Panc1 (cell line): ENCODE measurements at regions not wholly inside any gene's neighbourhood (a gene's known extent, or its start where the extent isn't known, plus 50 kb on each side); places are given as distances from the start of the nearest gene placed in this dataset.

Experiments used
- ATAC-seq: fragments of 200-7000 bp; cut with Tn5 transposase; 2 replicates; pipeline ENCODE4 v1.9.1; 2020; ENCODE audit warnings: mild to moderate bottlenecking, moderate library complexity
- BruUV-seq: library from RNA; stranded (reverse); fragments of 400-500 nt; replicated peaks from 2 replicates; lab custom pipeline; 2021; lab: Mats Ljungman, UMichigan
- CTCF ChIA-PET: fragments of 300-600 bp; sonication (Branson Sonifier 250); formaldehyde crosslinking; loops from one replicate; lab custom pipeline; 2022; ENCODE audit warnings: antibody characterized with exemption; lab: Charles Lee
- POLR2A ChIA-PET: fragments of 300-600 bp; sonication (Branson Sonifier 250); formaldehyde crosslinking; loops from one replicate; lab custom pipeline; 2022; ENCODE audit warnings: antibody characterized with exemption; lab: Charles Lee
- DNase-seq: peaks from one replicate; pipeline ENCODE4 v3.0.0-alpha.2; 2010; ENCODE audit warnings: low read depth, low spot score
- H3K27ac ChIP-seq: 2 replicates; pipeline ENCODE4 v1.5.1; 2011; ENCODE audit warnings: mild to moderate bottlenecking, low read length, inconsistent platforms
- H3K27me3 ChIP-seq: fragments of 200-500 bp; sonication (Bioruptor generic); 2 replicates; pipeline ENCODE4 v1.6.0; 2014; ENCODE audit warnings: low read length, inconsistent platforms; ENCODE audit not compliant: control insufficient read depth, insufficient read depth
- H3K36me3 ChIP-seq: fragments of 200-500 bp; sonication (Bioruptor generic); 2 replicates; pipeline ENCODE4 v1.5.1; 2014; ENCODE audit warnings: inconsistent platforms, mild to moderate bottlenecking, low read length, moderate library complexity; ENCODE audit not compliant: control insufficient read depth, insufficient read depth
- H3K4me1 ChIP-seq: 2 replicates; pipeline ENCODE4 v1.5.1; 2011; ENCODE audit warnings: inconsistent platforms, mild to moderate bottlenecking, low read length, moderate library complexity; ENCODE audit not compliant: control insufficient read depth, insufficient read depth
- H3K4me3 ChIP-seq, 2 experiments: 2 replicates each; pipeline ENCODE4 v1.5.1; 2011 to 2012; ENCODE audit warnings: low read depth in 2 of 2, low read length in 2 of 2, mild to moderate bottlenecking in 2 of 2, inconsistent platforms in 1 of 2, moderate library complexity in 1 of 2
- H3K9me3 ChIP-seq: fragments of 200-500 bp; sonication (Bioruptor generic); 2 replicates; pipeline ENCODE4 v1.5.1; 2014; ENCODE audit warnings: low read depth, mild to moderate bottlenecking, inconsistent platforms, low read length, moderate library complexity; ENCODE audit not compliant: control insufficient read depth, insufficient read depth
- POLR2AphosphoS5 ChIP-seq: IDR thresholded peaks from 2 replicates; pipeline ENCODE4 v1.6.1; 2012; ENCODE audit warnings: mild to moderate bottlenecking, low read depth, low read length, moderate library complexity
- SIN3A ChIP-seq: IDR thresholded peaks from 2 replicates; pipeline ENCODE4 v1.6.1; 2012; ENCODE audit warnings: low read depth, mild to moderate bottlenecking, low read length, moderate library complexity, borderline replicate concordance; ENCODE audit not compliant: insufficient read depth
- TCF7L2 ChIP-seq: IDR thresholded peaks from 2 replicates; pipeline ENCODE4 v1.6.1; 2011; ENCODE audit warnings: mild to moderate bottlenecking, low read depth, low read length, inconsistent platforms
- in situ Hi-C: cut with HindIII; loops from 2 replicates; pipeline ENCODE4 v1.10.0; 2016; ENCODE audit warnings: low sequenced_read_pairs, low pct_unique_long_range_greater_than_20kb
- intact Hi-C: fragments of 100-400 bp; cut with micrococcal nuclease; formaldehyde crosslinking; loops from one replicate; pipeline ENCODE4 v1.10.0; 2022; ENCODE audit not compliant: unreplicated experiment
- TF ChIP-seq, protein P1 (sequence below): fragments of 450-650 bp; IDR thresholded peaks from 2 replicates; pipeline ENCODE4 v1.5.1; 2017; ENCODE audit warnings: mild to moderate bottlenecking
- TF ChIP-seq, protein P2 (sequence below), 2 experiments: IDR thresholded peaks; 2 replicates each; pipeline ENCODE4 v1.6.1; 2011 to 2012; ENCODE audit warnings: low read depth in 2 of 2, control low read depth in 1 of 2, low read length in 1 of 2, mild to moderate bottlenecking in 1 of 2, moderate library complexity in 1 of 2; ENCODE audit not compliant: insufficient read depth in 1 of 2

DNA sequence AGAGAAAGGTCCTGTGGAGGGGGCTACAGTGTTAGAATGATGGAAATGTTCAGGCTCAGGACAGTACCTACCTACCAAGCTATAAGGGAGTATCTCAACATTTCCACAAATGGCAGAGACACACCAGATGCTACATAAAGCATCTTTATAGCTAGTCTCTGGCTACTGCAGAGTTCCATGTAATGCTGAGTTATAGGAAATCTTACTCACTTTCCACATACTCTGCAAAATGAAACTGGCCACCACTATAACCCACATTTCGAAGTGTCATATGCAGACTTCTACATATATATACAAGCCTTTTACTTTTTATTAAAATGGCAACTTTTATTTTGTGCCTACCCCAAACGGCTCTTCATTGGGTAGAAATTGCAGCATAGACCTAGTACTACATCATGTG, 85.5 kb downstream of the FAS start:
- intact Hi-C loops (no loop called here), in situ Hi-C loops (no loop called here)
- no peaks in the 10 kb centered on the region for H3K9me3 ChIP-seq
- ChIA-PET CTCF (no interaction called here), POLR2A (no interaction called here)
- H3K4me3 ChIP-seq: no peak overlapping the region
- ATAC-seq: no peak
- TF ChIP-seq SIN3A: no peak
- TF ChIP-seq, protein P1, sequence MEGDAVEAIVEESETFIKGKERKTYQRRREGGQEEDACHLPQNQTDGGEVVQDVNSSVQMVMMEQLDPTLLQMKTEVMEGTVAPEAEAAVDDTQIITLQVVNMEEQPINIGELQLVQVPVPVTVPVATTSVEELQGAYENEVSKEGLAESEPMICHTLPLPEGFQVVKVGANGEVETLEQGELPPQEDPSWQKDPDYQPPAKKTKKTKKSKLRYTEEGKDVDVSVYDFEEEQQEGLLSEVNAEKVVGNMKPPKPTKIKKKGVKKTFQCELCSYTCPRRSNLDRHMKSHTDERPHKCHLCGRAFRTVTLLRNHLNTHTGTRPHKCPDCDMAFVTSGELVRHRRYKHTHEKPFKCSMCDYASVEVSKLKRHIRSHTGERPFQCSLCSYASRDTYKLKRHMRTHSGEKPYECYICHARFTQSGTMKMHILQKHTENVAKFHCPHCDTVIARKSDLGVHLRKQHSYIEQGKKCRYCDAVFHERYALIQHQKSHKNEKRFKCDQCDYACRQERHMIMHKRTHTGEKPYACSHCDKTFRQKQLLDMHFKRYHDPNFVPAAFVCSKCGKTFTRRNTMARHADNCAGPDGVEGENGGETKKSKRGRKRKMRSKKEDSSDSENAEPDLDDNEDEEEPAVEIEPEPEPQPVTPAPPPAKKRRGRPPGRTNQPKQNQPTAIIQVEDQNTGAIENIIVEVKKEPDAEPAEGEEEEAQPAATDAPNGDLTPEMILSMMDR: no peak
- TF ChIP-seq, protein P2, sequence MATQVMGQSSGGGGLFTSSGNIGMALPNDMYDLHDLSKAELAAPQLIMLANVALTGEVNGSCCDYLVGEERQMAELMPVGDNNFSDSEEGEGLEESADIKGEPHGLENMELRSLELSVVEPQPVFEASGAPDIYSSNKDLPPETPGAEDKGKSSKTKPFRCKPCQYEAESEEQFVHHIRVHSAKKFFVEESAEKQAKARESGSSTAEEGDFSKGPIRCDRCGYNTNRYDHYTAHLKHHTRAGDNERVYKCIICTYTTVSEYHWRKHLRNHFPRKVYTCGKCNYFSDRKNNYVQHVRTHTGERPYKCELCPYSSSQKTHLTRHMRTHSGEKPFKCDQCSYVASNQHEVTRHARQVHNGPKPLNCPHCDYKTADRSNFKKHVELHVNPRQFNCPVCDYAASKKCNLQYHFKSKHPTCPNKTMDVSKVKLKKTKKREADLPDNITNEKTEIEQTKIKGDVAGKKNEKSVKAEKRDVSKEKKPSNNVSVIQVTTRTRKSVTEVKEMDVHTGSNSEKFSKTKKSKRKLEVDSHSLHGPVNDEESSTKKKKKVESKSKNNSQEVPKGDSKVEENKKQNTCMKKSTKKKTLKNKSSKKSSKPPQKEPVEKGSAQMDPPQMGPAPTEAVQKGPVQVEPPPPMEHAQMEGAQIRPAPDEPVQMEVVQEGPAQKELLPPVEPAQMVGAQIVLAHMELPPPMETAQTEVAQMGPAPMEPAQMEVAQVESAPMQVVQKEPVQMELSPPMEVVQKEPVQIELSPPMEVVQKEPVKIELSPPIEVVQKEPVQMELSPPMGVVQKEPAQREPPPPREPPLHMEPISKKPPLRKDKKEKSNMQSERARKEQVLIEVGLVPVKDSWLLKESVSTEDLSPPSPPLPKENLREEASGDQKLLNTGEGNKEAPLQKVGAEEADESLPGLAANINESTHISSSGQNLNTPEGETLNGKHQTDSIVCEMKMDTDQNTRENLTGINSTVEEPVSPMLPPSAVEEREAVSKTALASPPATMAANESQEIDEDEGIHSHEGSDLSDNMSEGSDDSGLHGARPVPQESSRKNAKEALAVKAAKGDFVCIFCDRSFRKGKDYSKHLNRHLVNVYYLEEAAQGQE (IDR thresholded peaks at IDR 0.05; ENCODE audit: insufficient read depth in 1 of 2, low read depth in 2 of 2, low read length in 1 of 2): no peak
- TF ChIP-seq POLR2AphosphoS5: no peak
- TF ChIP-seq TCF7L2: no peak
- H3K36me3 ChIP-seq: no peaks in the 10 kb centered on the region
- BruUV-seq: no TSS peak
- no peaks in the 10 kb centered on the region for H3K27me3 ChIP-seq
- DNase-seq: no peak
- H3K27ac ChIP-seq: no peak overlapping the region
- no peaks in the 10 kb centered on the region for H3K4me1 ChIP-seq

DNA sequence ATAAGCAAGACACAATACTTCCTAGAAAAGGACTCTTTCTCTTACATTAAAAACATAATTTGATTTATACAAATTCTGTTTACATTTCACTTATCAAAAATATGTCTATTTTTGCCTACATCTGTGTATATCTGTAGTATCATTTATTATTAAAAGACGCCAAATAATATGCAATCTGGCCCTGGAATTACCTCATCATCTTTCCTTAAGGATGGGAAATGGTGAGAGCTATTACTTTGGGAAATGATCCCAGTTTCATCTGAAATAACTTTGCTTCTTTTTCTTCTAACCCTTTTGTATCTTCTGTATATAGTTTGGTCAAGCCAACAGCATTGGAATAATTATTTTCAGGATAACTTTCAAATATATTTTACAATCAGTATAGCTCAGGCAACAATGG, 85.0 kb downstream of the FAS start:
- H3K27me3 ChIP-seq: no peaks in the 10 kb centered on the region
- in situ Hi-C loops: no loop called here

More for the DNA sequence above, 85.0 kb downstream of the FAS start:
- no peaks in the 10 kb centered on the region for H3K4me1 ChIP-seq
- ChIA-PET CTCF (no interaction called here), POLR2A (no interaction called here)
- no peak for DNase-seq
- ATAC-seq: no peak
- BruUV-seq: no TSS peak
- H3K4me3 ChIP-seq: no peak overlapping the region
- no peak overlapping the region for H3K27ac ChIP-seq
- no peaks in the 10 kb centered on the region for H3K36me3 ChIP-seq
- TF ChIP-seq TCF7L2 (no peak), POLR2AphosphoS5 (no peak), SIN3A (no peak)
- TF ChIP-seq, protein P1: no peak
- TF ChIP-seq, protein P2 (IDR thresholded peaks at IDR 0.05; ENCODE audit: insufficient read depth in 1 of 2, low read depth in 2 of 2, low read length in 1 of 2): no peak
- H3K9me3 ChIP-seq: no peaks in the 10 kb centered on the region
- intact Hi-C loops: no loop called here
